ENCODE measurements at regions not wholly inside any gene's neighbourhood (a gene's known extent, or its start where the extent isn't known, plus 50 kb on each side); places are given as distances from the start of the nearest gene placed in this dataset.

GRCh38 chr4:24403265-24403664 lies 181.1 kb downstream of the DHX15 start:
- Mint-ChIP-seq H3K9me3 (no peaks in the 10 kb centered on the region), H3K4me1 (no peaks in the 10 kb centered on the region), H3K27me3 (ENCODE audit: low read depth in 2 of 2) (peaks cover 0 to 4% of the 10 kb centered on the region in 2 donors), H3K27ac (no peak overlapping the region), H3K4me3 (no peak overlapping the region), H3K36me3 (no peaks in the 10 kb centered on the region)
- Histone ChIP-seq H3K4me1 (ENCODE audit: control insufficient read depth, insufficient read depth, low read length) (no peaks in the 10 kb centered on the region), H3K36me3 (ENCODE audit: control insufficient read depth, insufficient read depth, low read length) (no peaks in the 10 kb centered on the region), H3K9me3 (ENCODE audit: control insufficient read depth, insufficient read depth, low read length) (no peaks in the 10 kb centered on the region), H3K27ac (ENCODE audit: low read length) (no peak overlapping the region), H3K4me3 (ENCODE audit: low read length) (no peak overlapping the region), H3K27me3 (ENCODE audit: control insufficient read depth, insufficient read depth, low read length) (no peaks in the 10 kb centered on the region)
- 84% methylated on average over 5 of the region's 5 CpGs for WGBS (ENCODE audit: insufficient coverage)
- intact Hi-C loops (cut with micrococcal nuclease): no loop called here
- ATAC-seq: no peak
- TF ChIP-seq CTCF (IDR thresholded peaks at IDR 0.05): no peak
- DNase-seq: no peak

- no peaks in the 10 kb centered on the region for H3K36me3 Mint-ChIP-seq
- ATAC-seq (no peak), DNase-seq (no peak)
- H3K4me3 Mint-ChIP-seq: no peak overlapping the region
- Histone ChIP-seq H3K4me1 (ENCODE audit: control insufficient read depth, insufficient read depth, low read length) (no peaks in the 10 kb centered on the region), H3K27me3 (ENCODE audit: control insufficient read depth, insufficient read depth, low read length) (no peaks in the 10 kb centered on the region), H3K27ac (ENCODE audit: low read length) (no peak overlapping the region), H3K9me3 (ENCODE audit: control insufficient read depth, insufficient read depth, low read length) (no peaks in the 10 kb centered on the region), H3K36me3 (ENCODE audit: control insufficient read depth, insufficient read depth, low read length) (no peaks in the 10 kb centered on the region), H3K4me3 (ENCODE audit: low read length) (no peak overlapping the region)
- no peak overlapping the region for H3K27ac Mint-ChIP-seq
- H3K9me3 Mint-ChIP-seq: no peaks in the 10 kb centered on the region
- H3K27me3 Mint-ChIP-seq (ENCODE audit: low read depth in 2 of 2): no peaks in the 10 kb centered on the region
- intact Hi-C loops (cut with micrococcal nuclease): no loop called here
- TF ChIP-seq CTCF (IDR thresholded peaks at IDR 0.05): no peak
- 90% methylated on average over 3 of the region's 3 CpGs for WGBS (ENCODE audit: insufficient coverage)
- no peaks in the 10 kb centered on the region for H3K4me1 Mint-ChIP-seq
Measured at GRCh38 chr4:24400537-24400936, 183.8 kb downstream of the DHX15 start.

GRCh38 chr4:24396988-24397387 lies 187.4 kb downstream of the DHX15 start:
- intact Hi-C loops (cut with micrococcal nuclease): no loop called here
- H3K36me3 ChIP-seq (ENCODE audit: control insufficient read depth, insufficient read depth, low read length): no peaks in the 10 kb centered on the region
- H3K4me3 ChIP-seq (ENCODE audit: low read length): no peak overlapping the region
- Mint-ChIP-seq H3K27me3 (ENCODE audit: low read depth in 2 of 2) (no peaks in the 10 kb centered on the region), H3K36me3 (no peaks in the 10 kb centered on the region), H3K4me1 (no peaks in the 10 kb centered on the region), H3K9me3 (peaks cover 0 to 2% of the 10 kb centered on the region in 2 donors), H3K27ac (no peak overlapping the region), H3K4me3 (no peak overlapping the region)
- no peak for DNase-seq
- H3K4me1 ChIP-seq (ENCODE audit: control insufficient read depth, insufficient read depth, low read length): no peaks in the 10 kb centered on the region
- WGBS (ENCODE audit: insufficient coverage): 80% methylated on average over 1 of the region's 4 CpGs
- ATAC-seq: no peak
- no peaks in the 10 kb centered on the region for H3K9me3 ChIP-seq (ENCODE audit: control insufficient read depth, insufficient read depth, low read length)
- H3K27me3 ChIP-seq (ENCODE audit: control insufficient read depth, insufficient read depth, low read length): no peaks in the 10 kb centered on the region
- TF ChIP-seq CTCF (IDR thresholded peaks at IDR 0.05): no peak
- H3K27ac ChIP-seq (ENCODE audit: low read length): no peak overlapping the region

- intact Hi-C loops (cut with micrococcal nuclease): no loop called here
- no peak overlapping the region for H3K27ac Mint-ChIP-seq
- no peaks in the 10 kb centered on the region for H3K9me3 ChIP-seq (ENCODE audit: control insufficient read depth, insufficient read depth, low read length)
- no peaks in the 10 kb centered on the region for H3K4me1 ChIP-seq (ENCODE audit: control insufficient read depth, insufficient read depth, low read length)
- no peak for TF ChIP-seq CTCF (IDR thresholded peaks at IDR 0.05)
- no peak for ATAC-seq
- H3K27me3 Mint-ChIP-seq (ENCODE audit: low read depth in 2 of 2): no peaks in the 10 kb centered on the region
- H3K27ac ChIP-seq (ENCODE audit: low read length): no peak overlapping the region
- H3K4me1 Mint-ChIP-seq: no peaks in the 10 kb centered on the region
- peaks cover 0 to 2% of the 10 kb centered on the region in 2 donors for H3K9me3 Mint-ChIP-seq
- no peaks in the 10 kb centered on the region for H3K36me3 Mint-ChIP-seq
- no peak for DNase-seq
- no peak overlapping the region for H3K4me3 ChIP-seq (ENCODE audit: low read length)
- no peaks in the 10 kb centered on the region for H3K36me3 ChIP-seq (ENCODE audit: control insufficient read depth, insufficient read depth, low read length)
- H3K4me3 Mint-ChIP-seq: no peak overlapping the region
- no peaks in the 10 kb centered on the region for H3K27me3 ChIP-seq (ENCODE audit: control insufficient read depth, insufficient read depth, low read length)
- 92% methylated on average over 7 of the region's 7 CpGs for WGBS (ENCODE audit: insufficient coverage)
Measured at GRCh38 chr4:24395937-24396336, 188.4 kb downstream of the DHX15 start.
